NCI-H128 (cell line): ENCODE measurements at regions not wholly inside any gene's neighbourhood (a gene's known extent, or its start where the extent isn't known, plus 50 kb on each side); places are given as distances from the start of the nearest gene placed in this dataset.

ENCODE experiments used
- DNase-seq: peaks from one replicate; lab custom pipeline; 2025; ENCODE audit not compliant: unreplicated experiment; lab: John Stamatoyannopoulos, UW

DNA sequence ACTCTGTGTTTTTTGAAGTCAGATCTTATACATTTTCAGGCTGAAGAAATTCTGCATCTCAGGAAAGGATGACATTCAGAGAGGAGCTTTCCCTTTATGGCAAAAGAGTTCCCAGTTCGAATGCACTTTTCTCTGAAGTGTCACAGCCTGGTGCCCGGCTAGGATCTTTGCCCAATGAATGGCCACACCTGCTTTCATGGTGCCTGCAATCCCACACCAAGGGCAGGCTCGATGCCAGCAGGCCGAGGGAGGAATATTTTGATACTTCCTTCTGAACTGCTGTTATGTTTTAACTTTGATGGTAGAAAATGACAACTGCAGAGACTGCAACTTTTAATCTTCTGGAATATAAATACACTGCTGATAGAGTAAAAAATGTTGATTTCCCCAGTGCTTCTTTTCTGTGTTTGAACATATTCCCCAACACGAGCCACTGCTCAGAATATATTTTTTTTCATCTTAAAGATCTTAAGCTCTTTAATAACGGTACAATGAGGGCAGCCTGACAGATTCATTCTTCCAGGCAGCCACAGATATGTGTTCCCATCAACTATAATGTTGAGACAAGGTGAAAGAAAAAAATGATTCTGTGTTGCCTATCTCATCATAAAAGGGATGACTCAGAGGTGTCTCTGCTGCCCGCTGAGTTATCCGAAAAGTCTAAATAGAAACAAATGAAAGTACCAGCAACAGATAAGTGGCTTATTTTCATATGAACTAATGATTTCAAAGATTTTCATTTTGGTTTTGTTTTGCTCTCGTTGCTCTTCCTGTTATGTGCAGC, 848.5 kb downstream of the DCDC2C start:
- DNase-seq = no peak

DNA sequence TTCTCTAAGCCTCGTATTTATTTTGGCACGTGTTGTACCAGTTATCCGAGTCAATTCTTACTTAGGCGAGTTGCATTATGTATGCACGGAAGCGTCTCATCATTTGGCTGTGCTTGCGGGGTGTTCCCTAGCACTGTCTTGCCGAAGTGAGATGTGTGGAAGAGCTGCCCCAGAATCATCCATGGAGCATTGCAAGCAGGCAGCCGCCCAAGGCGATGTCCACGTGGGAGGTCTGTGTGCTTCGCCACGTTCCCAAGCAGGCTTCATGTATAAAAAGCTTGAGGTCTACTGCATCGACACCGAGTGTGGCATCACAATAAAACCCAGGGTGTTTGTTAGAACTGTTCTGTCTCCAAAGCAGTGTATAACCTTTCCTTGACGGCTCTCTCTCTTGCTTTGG, 849.9 kb downstream of the DCDC2C start:
- no peak for DNase-seq

DNA sequence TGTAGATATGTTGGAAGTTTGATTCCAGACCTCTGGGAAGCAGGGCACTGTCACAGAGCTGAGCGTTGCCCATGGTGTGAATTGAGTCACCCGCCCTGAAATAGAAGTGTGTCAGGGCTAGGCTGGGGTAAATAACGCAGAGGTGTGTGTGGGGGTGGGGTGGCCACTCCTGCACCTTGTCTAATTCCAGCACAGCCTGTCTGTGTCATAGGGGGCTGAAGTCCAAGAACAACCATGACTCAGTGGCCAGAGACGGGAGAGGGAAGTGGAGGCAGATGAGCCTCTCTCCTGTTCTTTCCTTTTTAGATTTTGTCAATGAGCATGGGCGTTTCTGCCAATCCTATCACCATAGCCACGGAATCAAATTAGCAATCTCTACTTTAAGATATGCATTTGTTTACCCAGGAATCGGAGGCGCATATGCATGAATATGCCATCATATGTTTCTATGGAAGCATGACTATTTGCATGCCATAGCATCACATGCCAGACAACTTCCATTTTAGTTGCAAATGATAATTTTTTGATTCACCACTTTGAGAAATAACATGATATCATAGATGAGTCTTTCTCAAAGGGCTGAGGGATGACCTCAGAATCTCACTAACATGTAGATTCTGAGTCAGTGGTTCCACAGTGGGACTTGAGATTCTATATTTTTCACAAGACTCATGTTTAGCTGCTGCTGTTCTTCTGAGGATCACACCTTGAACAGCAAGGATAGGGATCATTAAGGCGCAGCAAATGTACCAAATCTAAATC, 852.9 kb downstream of the DCDC2C start:
- no peak for DNase-seq

DNA sequence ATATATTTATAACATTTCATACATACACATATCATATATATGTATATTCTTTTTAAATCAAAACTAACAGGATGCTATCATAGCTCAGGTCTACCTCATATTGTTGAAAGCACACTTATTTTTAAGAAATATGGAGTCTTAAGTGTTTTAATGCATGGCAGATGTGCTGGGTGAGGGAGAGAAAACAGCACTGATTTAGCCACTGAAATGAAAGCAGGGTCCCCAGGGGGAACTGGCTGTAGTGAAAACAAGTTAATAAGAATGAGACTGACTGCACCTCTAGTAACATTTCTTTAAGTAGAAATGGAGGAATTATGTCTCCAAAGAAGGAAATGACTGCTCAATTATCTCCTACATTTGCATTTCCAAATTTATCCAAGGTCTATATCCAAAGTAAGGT, 857.8 kb downstream of the DCDC2C start:
- DNase-seq = no peak

DNA sequence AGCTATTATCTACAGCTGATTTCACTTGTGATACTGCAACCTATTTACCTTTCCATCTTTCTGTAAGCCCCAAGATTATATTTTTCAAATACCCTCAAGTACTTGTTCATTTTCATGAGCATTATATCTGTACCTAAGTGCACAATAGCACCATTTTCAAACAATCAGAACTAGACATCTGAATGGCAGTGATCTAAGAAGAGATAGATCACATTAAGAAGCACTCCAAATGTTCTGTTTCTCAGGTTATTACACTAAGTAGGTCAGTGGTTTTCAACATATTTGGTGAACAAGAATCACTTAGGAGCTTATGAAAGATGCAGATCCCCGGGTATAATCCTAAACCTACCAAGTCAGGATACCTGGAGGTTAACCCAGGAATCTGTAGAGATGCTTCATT, 872.7 kb downstream of the DCDC2C start:
- DNase-seq = no peak

DNA sequence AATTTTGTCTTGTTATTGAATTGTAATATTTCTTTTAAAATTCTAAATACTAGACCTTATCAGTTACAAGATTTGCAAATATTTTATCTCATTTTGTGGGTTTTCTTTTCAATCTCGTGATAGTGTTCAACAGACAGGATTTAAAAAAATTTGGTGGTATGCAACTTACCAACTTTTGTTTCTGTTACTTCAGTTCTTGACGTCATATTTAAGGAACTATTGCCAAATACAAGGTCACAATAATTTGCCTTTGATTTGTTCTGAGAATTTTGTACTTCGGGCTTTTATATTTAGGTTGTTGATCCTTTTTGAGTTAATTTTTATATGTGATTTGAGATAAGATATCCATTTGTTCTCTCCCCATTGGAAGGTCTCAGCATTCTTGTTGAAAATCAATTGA, 876.6 kb downstream of the DCDC2C start:
- no peak for DNase-seq

DNA sequence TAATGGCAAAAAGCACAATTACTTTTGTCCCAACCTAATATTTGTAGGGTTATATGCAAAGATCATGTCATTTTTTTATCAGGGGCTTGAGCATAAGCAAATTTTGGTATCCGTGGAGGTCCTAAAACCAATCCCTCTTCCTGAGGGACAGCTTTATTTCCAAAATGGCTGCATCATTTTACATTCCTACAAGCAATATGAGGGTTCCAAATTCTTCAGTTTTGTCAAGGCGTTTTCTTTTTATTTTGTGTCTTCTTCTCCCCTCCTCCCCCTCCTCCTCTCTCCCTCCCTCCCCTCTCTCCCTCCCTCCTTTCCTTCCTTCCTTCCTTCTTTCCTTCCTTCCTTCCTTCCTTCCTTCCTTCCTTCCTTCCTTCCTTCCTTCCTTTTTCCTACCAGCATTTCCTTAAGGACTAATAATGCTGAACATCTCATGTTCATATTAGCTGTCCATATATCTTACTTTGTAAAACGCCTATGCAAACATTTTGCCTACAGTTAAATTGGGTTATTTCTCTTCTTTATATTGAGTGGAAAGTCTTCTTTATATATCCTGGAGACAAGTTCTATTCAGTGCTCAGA, 881.8 kb downstream of the DCDC2C start:
- no peak for DNase-seq

DNA sequence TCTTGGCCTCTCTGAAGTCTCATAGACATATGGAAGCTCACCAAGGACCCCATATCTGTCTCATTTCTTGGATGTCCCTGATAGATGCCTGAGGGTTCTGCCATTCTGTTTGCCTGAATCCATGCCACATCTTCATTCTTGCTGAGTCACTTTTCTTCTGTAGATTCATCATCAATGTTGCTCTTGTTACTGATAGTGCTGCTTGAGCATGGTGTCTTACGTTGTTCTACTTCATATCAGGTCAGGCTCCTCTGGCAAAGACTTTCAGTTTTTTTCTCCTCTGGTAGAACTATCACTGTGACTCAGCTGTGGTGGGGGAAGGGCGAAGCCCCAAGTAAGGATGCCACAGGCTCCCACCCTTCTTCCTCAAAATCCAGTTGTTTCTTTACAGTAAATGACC, 885.2 kb downstream of the DCDC2C start:
- no peak for DNase-seq

DNA sequence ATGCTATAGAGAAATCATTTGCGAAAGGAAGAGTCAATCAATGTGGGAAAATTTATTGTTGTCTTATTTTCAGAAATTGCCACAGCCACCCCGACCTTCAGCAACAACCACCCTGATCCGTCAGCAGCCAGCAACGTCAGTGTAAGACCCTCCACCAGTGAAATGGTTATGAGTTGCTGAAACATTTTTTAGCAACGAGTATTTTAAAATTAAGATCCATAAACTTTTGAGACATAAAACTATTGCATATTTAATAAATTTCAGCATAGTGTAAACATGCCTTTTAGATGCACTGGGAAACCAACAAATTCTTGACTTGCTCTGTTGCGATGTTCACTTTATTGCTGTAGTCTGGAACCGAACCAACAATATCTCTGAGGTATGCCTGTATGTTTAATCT, 887.9 kb downstream of the DCDC2C start:
- DNase-seq = no peak

DNA sequence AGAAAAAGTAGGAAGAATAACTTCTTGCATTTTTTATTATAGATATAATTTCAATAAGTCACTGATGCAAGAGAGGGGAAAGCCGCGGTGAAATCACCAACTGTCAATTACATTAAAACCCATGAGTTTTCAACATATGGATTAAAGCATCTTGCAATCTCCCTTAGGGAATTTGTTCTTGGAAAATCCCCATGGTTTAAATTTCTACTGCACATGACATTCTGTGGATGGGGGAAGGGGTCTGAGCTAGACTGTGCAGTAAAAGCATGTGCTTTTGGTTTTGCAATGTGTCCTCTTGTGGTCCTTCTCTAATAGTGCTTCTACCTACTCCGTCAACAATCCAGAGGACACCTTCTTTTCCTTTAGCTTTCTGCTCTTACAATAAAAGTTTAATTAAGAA, 894.0 kb downstream of the DCDC2C start:
- no peak for DNase-seq

DNA sequence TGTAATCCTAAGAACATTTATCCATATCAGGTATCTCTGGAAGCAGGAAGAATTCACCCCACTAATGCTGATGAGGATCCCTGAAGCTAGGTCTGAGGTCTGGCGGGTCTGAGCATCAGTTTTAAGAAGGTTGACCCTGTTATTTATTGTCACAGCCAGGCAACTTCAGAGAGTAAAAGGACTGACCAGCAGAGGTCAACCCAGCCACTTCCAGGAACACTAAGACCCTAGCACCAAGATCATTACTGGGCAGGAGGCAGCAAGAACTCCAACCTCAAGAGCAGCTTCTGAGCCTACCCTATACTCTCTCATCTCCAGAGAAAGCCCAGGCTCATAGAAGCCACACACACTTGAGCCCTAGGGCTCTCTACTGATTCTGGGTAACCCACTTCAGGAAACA, 901.4 kb downstream of the DCDC2C start:
- no peak for DNase-seq

DNA sequence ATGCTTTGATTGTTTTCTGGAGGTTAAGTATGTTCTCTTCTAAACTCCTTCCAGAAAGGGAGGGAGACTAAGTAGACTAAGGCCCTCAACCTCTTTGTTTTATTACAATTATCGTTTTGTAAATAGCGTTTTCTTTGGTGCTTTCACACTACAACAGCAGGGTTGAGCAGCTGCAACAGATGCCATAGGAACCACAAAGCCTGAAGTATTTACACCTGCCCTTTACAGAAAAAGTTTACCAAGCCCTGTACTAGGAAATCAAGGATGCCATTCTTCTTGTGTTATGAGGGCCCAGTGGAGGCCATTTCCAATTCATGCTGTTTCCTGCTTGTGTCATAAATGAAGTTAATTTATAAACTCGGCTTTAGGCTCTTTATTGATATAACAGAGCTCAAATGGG, 914.8 kb downstream of the DCDC2C start:
- DNase-seq = no peak

DNA sequence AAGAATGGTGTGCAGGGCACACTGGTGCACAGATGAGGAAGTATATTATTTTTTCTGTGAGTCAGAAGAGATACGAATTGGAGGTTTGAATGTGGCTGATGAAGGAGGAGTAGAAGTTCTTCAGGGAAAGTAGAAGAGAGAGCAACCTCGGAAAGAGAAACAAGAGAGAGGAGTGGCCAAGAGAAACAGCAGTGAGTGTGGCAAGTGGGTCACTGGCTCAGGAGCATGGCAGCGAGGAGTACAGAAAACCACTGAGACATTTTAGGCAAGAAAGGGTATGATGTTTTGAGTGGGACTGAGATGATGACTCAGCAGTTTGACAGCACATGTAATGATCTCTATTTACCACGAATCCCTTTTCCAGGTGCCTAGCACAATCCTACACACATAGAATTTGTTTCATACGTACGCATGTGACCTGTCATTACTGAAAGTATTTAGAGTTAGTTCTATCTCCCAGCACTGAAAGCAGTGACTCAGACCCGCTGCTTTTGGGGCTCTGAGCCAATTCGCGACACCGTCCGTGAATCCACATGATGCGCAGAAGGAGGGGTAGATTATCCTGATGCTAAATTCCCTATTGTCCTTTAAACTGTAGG, 915.4 kb downstream of the DCDC2C start:
- DNase-seq = no peak

DNA sequence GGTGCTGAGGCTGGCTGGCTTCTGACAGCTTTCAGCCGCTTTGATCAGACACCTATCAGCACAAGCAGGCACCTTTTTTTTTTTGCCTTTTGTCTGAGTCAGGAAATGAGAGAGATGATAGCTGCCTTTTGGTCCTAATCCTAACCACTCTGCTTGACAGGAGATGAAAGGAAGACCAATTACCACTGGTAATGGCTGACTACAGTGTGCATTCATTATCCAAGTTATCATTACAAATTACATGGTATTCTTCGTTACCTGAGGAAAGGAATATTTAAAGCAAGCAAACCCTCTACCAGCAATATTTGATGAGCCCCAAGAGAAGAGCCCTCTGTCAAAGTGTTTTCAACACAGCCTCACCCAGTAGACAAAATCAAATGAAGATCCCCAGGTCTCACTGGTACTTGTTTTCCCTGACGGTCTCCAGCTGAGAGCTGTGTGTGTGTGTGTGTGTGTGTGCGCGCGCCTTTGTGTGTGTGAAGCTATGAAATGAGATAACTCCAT, 925.7 kb downstream of the DCDC2C start:
- DNase-seq = peak; percentile 83

DNA sequence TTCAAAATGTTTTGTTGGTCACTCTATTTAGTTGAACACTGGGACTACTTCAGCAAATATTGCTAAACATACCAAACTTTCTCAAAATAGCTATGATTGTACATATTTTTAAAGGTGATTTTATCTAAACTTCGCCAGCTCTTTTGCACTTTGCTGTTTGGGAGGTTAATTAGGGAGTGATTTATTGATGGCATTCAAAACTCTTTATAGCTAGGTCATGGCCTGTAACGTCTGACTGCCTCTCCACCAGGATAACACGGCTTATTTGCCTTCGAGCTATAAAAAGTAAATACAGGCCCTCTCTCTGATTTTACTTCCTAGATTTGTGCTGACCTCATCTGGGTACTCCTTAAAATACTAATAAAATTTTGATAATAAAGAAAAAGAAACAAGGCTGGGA, 931.9 kb downstream of the DCDC2C start:
- no peak for DNase-seq

DNA sequence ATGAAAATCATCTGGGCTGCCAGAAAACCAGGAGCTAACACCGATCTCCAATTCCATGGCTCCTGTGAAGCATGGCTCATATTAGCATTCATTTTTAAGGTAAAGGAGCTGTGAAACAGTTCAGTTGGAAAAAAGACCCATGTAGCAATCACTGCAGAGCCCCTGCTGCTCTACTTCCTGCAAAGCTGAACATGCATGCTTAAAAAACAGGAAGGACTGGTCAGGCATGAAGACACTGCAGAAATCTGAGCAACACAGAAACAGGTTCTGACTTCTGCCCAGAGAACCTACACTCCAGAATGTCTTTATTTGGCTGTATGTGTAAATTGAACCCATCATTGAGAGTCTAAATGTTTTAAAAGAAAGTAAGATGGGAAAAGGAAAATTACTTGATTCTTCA, 950.6 kb downstream of the DCDC2C start:
- DNase-seq = no peak

DNA sequence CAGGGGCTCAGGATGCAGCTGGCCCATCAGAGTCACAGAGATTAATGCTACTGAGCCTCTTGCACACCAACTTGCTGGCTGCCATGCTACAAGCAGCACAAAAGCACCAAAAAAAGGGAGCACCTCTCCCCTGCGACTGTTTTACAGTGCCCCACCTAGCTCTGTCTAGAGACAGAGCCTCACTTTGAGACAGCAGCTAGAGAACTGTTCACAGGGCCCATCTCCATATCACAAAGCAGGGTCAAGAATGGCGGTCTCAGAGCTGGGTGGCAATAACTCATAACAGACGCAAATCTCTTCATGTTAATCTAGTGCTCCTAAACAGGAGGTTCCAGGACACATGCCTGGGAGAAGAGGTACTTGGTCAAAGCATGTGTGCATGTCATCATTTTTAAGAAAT, 953.0 kb downstream of the DCDC2C start:
- DNase-seq = no peak

DNA sequence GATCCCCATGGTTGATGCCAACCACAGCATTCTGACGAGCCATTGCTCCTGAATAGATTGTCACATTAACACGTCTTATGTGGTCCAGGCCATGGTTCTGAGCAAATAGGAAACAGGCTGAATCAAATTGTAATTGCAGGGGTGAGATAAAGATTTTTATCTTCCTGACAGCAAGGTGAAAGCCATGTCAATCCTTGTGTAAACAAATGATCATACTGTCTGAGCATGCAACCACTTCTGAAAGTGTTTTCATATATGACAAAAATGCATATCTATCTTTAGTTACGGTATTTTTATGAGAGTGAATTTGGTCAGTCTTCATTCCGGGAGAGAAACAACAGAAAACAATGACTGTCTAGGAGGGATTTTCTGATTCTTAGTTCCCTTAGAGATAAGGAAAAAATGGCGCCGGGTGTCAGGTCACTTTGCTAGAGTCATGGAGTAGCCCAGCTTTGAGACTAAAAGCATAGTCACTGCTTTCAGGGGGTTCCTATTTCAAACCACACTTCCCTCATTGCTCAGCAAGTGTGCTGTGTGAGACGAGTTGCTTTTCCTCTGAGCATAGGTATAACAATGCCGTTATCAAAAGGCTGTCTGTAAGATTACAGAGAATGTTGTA, 958.9 kb downstream of the DCDC2C start:
- no peak for DNase-seq

DNA sequence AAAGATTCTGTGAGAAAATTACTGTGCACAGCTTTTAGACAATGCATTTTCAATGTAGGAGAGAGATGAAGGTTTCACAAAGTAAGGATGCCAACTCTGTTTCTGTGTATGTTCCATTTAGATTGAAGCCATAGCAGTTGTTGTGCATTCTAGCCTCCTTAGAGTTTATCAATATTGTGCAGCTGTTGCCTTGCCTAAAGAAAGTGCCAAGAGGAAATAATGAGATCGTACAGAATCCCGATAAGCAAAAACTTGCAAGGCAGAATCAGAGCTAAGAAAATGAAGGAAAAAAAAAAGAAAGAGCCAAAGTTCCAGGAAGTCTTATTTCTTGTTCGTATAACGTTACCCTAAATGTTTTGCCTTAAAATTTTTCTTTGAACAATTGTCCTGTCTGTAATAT, 965.0 kb downstream of the DCDC2C start:
- no peak for DNase-seq

DNA sequence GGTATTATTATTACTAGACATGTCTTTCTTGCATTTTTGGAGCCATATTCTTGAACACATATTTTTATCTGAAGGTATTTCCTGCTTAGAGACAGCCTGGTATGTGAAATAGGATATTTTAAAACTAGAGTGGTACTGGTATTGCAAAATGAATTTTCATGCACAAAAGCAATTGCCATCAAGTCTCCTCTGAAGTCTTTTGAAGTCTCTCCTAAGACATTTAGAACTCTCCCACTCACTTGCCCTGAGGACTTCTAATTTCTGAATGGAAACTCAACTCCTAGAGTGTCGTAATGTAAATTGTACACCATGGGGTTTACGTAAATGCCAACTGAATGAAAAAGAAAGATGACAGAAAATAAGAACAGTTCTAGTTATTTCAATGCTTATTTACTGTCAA, 967.0 kb downstream of the DCDC2C start:
- no peak for DNase-seq

DNA sequence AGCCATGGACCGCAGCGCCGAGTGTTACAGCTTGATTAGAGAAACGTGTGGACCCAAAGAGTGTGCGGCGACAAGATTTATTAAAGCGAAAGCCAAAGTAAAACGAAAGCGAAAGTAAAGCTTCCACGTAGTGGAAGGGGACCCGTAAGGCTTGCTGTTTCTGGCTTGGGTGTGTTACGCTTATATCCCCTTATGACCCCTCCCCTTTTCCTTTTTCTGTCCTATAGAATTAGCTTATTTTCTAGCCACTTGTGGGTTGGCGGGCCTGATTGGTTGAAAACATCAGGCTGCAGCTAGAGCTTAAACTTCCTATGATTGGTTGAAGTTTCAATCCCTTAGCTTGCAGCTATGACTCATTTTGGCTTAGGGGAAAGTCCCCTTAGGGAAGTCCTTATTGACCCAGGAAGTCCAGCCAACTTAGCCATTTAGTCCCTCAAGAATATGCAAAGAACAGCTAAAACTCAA, 969.7 kb downstream of the DCDC2C start:
- peak; percentile 16 for DNase-seq
